Loucy (cell line): ENCODE measurements at regions not wholly inside any gene's neighbourhood (a gene's known extent, or its start where the extent isn't known, plus 50 kb on each side); places are given as distances from the start of the nearest gene placed in this dataset.

Source experiments
- CTCF ChIP-seq: fragments of 200-600 bp; sonication (generic); conservative IDR thresholded peaks from 2 replicates; pipeline ENCODE4 v1.5.1; 2014; ENCODE audit warnings: mild to moderate bottlenecking, antibody characterized with exemption, low read length
- EZH2phosphoT487 ChIP-seq: fragments of 200-600 bp; IDR thresholded peaks from 2 replicates; pipeline ENCODE4 v1.6.1; 2018; ENCODE audit warnings: antibody characterized with exemption, mild to moderate bottlenecking, moderate library complexity, borderline replicate concordance

- TF ChIP-seq CTCF (no peak), EZH2phosphoT487 (no peak)
Measured at GRCh38 chr5:15008476-15008875, 136.9 kb upstream of the ANKH start.
